ENCODE measurements at regions not wholly inside any gene's neighbourhood (a gene's known extent, or its start where the extent isn't known, plus 50 kb on each side); places are given as distances from the start of the nearest gene placed in this dataset.
A peak's percentile ranks its signal among the peaks of the same experiment; 100 is the strongest.
"Not testable (repeated sequence)": the region's sequence is repeated elsewhere in the genome, so short reads cannot be mapped to it uniquely, and the experiment has no call there.

DNA sequence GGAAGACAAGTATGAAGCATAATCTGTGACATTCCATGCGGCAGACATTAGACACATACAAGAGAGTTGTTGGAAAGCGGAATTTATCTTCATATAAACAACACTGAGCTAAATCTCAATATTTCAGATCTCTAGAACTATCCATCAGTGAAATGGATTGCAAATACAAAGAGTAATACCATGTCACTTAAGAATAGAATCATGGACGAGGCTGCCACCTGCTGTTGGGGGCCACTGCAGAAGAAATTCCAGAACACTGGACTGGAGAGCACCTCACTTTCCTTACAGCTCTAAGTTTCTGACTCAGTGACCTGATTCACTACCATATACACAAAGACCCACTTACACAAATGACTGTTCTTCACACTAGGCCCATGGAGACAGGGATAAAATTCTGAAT is 346.7 kb downstream of the OR4F29 start:
- not testable (repeated sequence) for DNase-seq (ENCODE audit: low read depth in 2 of 3, low spot score in 1 of 3)

DNA sequence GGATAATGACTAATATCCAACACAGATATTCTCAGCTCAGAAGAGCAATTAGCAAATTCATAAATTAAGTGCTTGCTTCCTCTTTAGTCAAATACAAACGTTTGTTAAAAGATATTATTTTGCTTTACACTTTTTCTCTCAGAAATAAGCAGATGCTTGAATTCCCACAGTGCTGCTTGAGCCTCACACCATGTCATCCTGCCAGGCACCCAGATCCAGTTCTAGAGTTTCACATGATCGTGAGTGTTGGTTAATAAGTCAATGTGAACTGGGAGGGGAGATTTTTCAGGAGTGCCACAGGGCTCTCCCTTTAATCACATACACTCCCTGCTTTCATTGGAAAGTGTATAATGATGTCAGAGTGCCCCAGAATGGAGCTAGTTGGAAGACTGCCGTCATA is 352.0 kb downstream of the OR4F29 start:
- not testable (repeated sequence) for DNase-seq (ENCODE audit: low read depth in 2 of 3, low spot score in 1 of 3)

DNA sequence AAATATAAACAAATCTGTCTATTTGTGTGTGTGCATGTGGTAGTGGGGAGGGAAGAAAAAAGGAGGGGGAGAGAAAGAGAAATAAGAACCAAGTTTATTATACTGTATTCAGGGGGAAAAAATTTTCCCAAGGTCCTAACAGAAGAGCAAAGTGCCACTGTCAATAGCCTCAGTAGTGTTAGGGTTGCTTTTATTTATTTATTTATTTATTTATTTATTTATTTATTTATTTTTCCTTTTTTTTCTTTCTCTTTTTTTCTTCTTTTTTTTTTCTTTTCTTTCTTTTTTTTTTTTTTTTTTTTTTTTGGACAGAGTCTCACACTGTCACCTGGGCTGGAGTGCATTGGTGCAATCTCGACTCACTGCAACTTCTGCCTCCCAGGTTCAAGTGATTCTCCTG is 352.7 kb downstream of the OR4F29 start:
- not testable (repeated sequence) for DNase-seq (ENCODE audit: low read depth in 2 of 3, low spot score in 1 of 3)

DNA sequence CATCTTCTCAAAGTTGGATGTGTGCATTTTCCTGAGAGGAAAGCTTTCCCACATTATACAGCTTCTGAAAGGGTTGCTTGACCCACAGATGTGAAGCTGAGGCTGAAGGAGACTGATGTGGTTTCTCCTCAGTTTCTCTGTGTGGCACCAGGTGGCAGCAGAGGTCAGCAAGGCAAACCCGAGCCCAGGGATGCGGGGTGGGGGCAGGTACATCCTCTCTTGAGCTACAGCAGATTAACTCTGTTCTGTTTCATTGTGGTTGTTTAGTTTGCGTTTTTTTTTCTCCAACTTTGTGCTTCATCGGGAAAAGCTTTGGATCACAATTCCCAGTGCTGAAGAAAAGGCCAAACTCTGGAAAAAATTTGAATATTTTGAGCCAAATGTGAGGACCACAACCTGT is 360.2 kb downstream of the OR4F29 start:
- not testable (repeated sequence) for DNase-seq (ENCODE audit: low read depth in 2 of 3, low spot score in 1 of 3)

DNA sequence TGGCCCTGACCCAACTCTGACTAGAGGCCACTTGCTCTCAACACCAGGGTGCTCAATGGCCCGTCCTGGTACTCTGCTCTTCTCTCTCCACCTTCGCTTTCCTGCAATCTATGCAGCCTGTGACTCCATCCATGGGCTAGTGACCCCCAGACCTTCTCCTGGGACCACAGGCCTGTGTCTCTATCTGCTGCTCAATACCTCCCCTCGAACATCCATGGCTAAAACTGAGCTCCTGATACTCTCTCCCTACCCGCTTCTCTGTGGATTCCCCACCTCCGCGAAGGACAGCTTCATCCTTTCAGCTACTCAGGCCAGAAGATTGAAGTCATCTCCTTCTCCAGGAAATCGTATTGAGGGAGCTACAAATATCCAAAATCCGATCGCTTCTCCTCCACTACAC is 363.4 kb downstream of the OR4F29 start:
- not testable (repeated sequence) for DNase-seq (ENCODE audit: low read depth in 2 of 3, low spot score in 1 of 3)

DNA sequence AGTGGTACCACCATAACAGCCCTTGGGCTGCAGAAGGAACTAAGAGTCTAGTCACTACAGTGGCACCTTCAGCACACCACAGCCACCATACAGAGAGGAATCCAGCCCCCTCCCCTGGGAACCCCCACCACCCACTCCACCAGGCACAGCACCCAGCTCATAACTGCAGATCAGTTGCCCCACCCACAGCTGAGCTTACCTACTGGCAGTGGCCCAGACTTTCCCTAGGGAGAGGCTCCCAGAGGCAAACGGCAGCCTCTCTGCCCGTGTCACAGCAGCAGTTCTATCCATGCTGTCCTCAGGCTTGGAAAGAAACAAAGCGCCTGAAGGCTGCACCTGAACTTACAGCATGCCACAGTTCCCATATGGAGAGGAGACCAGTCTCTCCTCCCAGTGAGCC is 372.3 kb downstream of the OR4F29 start:
- not testable (repeated sequence) for DNase-seq (ENCODE audit: low read depth in 2 of 3, low spot score in 1 of 3)

DNA sequence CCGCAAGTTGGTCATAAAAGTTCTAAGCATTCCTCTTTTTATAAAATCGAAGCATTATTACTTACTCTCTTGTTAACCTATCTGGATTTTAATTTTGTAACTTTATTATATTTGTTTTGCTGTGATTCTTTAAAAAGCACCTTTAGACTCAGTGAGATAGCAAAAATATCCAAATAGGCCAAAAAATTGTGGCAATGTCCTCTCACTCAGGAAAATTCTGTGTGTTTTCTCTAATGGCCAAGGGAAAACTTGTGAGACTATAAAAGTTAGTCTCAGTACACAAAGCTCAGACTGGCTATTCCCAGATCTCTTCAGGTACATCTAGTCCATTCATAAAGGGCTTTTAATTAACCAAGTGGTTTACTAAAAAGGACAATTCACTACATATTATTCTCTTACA is 386.4 kb downstream of the OR4F29 start, which contains the start of gene OR4F5:
TSS of gene OR4F5 (plus strand) at position 301 of the 400 bp plus-strand sequence.
- not testable (repeated sequence) for DNase-seq (ENCODE audit: low read depth in 2 of 3, low spot score in 1 of 3)

DNA sequence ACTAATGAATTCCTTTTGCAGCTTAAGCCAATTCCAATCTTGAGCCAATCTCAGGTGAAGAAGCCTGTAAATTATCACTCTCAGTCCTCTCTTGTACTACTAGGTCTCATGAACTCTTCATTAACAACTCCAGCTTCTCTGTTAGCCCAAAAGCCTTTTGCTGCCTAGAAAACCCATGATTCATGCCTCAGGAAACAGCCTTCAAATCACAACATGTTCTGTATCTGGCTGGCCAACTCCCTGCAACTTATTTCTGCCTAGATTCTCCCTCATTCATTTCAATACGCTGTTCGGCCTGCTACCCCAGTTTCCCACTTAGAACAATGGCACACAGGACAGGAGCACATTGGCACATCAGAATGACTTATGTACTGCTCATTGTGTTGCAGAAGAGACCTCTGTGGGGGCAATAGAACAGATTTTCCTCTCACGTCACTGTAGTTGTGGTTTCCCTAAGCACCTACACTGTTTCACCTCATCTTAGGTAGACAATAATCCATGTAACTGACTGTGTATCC is 395.4 kb downstream of the OR4F29 start:
- DNase-seq (ENCODE audit: low read depth in 2 of 3, low spot score in 1 of 3): not testable (repeated sequence)

DNA sequence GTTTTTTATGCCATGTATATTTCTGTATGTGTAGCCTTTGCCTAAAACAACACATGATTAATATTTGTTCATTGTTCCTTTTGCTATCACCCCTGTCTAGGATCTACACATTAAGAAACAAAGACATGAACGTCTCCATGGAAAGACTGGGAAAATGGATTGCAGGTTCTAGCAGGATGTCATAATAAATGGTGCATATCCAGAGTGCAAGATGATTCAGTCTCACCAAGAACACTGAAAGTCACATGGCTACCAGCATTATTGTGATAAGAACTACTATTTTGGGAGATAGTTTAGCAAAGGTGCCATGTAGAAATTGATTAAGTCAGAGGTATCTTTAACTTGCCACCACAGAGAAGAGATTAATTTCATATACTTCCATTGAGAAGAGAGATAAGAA is 398.3 kb downstream of the OR4F29 start:
- not testable (repeated sequence) for DNase-seq (ENCODE audit: low read depth in 2 of 3, low spot score in 1 of 3)

DNA sequence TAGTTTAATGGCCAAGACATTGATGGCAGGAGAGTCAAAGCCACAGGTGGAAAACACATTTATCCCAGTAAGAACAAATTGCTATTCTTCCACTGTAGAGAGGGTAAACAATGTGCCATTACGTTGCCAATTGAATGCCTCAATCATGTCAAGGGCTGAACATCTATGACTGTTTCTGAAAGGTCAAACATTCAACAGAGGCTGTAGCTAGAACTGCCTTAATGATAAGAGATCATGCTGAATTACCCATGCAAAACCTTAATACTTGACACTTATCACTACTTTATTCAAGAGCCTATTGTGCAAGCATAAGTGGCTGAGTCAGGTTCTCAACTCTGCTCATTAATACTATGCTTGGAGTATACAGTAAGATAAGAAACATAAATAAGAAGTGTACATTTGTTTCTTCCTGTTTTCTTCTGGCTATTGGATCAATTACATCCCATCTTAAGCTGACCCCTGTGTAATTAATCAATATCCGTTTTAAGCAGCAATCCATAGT is 409.5 kb downstream of the OR4F29 start:
- DNase-seq (ENCODE audit: low read depth in 2 of 3, low spot score in 1 of 3): not testable (repeated sequence)

DNA sequence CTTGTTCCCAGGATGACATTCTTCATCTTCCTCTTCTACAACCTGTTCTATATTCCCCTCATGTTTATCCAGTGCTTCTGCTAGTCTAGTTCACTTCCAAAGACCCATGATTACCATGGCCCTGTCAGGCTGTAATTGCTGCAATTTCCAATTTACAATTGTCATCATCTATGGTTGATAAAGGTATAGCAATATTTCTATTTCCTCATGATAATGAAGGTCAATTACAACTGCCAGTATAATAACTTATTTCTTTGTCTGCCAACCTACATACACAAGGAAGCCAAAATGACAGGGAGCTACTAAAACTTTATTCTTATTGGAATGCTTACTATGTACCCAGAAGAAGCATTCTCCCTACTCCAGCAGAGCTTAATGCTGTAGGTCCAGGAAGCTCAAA is 410.3 kb downstream of the OR4F29 start:
- DNase-seq (ENCODE audit: low read depth in 2 of 3, low spot score in 1 of 3): not testable (repeated sequence)

DNA sequence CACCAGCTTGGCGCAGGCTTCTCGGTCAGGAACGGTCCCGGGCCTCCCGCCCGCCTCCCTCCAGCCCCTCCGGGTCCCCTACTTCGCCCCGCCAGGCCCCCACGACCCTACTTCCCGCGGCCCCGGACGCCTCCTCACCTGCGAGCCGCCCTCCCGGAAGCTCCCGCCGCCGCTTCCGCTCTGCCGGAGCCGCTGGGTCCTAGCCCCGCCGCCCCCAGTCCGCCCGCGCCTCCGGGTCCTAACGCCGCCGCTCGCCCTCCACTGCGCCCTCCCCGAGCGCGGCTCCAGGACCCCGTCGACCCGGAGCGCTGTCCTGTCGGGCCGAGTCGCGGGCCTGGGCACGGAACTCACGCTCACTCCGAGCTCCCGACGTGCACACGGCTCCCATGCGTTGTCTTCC is 422.3 kb downstream of the OR4F29 start:
- DNase-seq (ENCODE audit: low read depth in 2 of 3, low spot score in 1 of 3): not testable (repeated sequence)

DNA sequence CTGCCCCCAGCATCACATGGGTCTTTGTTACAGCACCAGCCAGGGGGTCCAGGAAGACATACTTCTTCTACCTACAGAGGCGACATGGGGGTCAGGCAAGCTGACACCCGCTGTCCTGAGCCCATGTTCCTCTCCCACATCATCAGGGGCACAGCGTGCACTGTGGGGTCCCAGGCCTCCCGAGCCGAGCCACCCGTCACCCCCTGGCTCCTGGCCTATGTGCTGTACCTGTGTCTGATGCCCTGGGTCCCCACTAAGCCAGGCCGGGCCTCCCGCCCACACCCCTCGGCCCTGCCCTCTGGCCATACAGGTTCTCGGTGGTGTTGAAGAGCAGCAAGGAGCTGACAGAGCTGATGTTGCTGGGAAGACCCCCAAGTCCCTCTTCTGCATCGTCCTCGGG is 434.2 kb downstream of the OR4F29 start:
- DNase-seq (ENCODE audit: low read depth in 2 of 3, low spot score in 1 of 3): not testable (repeated sequence)

DNA sequence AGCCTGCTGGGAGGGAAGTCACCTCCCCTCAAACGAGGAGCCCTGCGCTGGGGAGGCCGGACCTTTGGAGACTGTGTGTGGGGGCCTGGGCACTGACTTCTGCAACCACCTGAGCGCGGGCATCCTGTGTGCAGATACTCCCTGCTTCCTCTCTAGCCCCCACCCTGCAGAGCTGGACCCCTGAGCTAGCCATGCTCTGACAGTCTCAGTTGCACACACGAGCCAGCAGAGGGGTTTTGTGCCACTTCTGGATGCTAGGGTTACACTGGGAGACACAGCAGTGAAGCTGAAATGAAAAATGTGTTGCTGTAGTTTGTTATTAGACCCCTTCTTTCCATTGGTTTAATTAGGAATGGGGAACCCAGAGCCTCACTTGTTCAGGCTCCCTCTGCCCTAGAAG is 435.5 kb downstream of the OR4F29 start:
- DNase-seq (ENCODE audit: low read depth in 2 of 3, low spot score in 1 of 3): not testable (repeated sequence)

DNA sequence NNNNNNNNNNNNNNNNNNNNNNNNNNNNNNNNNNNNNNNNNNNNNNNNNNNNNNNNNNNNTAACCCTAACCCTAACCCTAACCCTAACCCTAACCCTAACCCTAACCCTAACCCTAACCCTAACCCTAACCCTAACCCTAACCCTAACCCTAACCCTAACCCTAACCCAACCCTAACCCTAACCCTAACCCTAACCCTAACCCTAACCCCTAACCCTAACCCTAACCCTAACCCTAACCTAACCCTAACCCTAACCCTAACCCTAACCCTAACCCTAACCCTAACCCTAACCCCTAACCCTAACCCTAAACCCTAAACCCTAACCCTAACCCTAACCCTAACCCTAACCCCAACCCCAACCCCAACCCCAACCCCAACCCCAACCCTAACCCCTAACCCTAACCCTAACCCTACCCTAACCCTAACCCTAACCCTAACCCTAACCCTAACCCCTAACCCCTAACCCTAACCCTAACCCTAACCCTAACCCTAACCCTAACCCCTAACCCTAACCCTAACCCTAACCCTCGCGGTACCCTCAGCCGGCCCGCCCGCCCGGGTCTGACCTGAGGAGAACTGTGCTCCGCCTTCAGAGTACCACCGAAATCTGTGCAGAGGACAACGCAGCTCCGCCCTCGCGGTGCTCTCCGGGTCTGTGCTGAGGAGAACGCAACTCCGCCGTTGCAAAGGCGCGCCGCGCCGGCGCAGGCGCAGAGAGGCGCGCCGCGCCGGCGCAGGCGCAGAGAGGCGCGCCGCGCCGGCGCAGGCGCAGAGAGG is 441.3 kb downstream of the OR4F29 start:
- peak in 2 of 3 donors; percentile 2 to 46 for DNase-seq (ENCODE audit: low read depth in 2 of 3, low spot score in 1 of 3)
